Cerebellar cortex (tissue), 1 donor: ENCODE measurements at regions not wholly inside any gene's neighbourhood (a gene's known extent, or its start where the extent isn't known, plus 50 kb on each side); places are given as distances from the start of the nearest gene placed in this dataset.
"Not testable (repeated sequence)": the region's sequence is repeated elsewhere in the genome, so short reads cannot be mapped to it uniquely, and the experiment has no call there.

Source experiments
- DNase-seq: peaks from one replicate; pipeline ENCODE4 v3.0.0-alpha.2; 2015; ENCODE audit warnings: low spot score

- not testable (repeated sequence) for DNase-seq
These were observed 1688.3 kb upstream of the ADGRL3 start for GRCh38 chr4:59511809-59512208.

GRCh38 chr4:59517007-59517406 is 1683.1 kb upstream of the ADGRL3 start:
- no peak for DNase-seq

DNA sequence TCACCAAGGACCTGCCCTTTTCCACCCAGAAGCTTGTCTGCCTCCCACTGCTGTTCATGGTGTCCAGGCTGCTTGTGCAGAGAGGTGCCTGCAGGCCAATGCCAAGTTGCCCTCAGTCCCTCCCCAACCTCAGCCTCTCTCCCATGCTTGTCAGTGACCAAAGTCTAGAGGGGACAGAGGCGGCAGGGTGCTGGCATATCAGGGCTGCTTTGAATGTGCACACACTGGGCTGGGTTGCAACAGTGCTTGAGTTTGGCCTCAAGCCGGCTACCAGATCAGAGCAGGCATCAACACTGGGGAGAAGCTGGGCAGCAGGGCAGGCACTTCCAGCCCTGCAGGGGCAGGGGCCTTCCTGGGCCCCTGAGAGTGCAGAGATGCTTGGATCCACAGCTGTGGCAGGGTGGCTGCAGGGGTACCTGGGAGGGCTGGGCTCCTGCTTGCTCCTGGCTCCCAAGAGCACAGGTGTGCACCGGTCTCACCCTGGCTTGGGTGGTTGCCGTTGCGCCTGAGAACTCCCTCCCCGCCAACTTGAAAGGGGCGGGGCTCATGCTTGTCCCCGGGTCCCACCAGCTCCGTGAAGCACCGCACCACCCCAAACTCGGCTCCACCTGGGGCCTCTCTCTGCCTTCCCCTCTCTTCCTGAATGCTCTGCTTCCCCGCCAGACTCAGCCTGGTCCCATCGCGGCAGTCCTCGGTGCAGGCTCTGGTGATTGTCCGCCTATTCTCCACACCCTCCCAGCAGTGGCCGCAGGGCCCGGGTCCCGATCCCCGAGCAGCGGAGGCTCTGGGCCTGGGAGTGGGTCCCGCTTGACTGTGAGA is 1681.9 kb upstream of the ADGRL3 start:
- DNase-seq = no peak

DNA sequence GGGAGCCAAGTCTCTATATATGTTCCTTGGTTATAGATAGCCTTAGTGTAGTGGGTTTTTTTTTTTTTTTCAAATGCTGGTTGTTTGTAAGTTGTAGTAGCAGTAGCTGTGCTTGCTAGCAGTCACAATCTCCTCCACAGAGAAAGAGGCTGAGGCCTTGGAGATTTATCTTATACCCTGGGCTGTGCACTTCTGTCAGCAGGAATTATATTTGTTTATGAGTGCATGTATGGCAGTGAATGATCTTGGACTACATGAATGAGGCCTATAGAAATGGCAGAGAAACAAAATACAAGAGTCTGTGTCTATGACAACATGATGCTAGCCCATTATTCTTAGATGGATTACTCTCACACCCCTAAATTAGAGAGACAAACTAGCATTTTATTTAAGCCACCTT is 1674.2 kb upstream of the ADGRL3 start:
- DNase-seq = no peak

DNA sequence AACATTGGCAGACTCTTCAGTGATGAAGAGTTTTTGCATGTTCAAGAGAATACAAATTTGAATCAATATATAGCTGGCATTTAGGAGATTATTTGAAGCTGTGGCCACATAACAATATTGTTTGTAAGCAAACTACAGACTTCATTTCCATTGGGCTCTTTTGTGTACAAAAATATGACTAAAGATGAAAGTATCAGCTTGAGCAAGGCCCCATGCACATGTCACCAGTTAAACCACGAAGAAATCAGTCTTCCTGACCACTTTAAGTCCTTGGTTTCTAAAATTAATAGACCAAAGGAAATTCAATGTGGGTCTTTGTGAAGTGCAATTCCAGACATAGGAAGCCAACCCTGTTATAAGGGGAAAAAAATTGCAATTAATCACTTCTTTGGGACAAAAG is 1664.6 kb upstream of the ADGRL3 start:
- DNase-seq = no peak

GRCh38 chr4:59536428-59536827 is 1663.7 kb upstream of the ADGRL3 start:
- DNase-seq = no peak

GRCh38 chr4:59537246-59537886 is 1662.8 kb upstream of the ADGRL3 start:
- no peak for DNase-seq

- DNase-seq = no peak
These were observed 1660.7 kb upstream of the ADGRL3 start for GRCh38 chr4:59539401-59539800.

DNA sequence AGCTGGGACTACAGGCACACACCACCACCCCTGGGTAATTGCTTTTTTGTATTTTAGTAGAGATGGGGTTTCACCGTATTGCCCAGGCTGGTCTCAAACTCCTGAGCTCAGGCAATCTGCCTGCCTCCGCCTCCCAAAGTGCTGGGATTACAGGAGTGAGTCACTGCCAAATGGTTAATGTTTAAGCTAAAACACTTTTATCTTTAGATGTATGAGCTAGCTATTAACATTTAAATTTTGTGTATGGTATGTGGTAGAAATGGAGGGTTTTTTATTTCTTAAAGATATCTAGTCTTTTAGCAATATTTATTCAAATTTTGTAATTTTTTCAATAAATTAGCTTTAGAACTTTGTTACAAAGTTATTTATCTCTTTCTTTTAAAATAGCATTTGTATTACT is 1659.8 kb upstream of the ADGRL3 start:
- no peak for DNase-seq

DNA sequence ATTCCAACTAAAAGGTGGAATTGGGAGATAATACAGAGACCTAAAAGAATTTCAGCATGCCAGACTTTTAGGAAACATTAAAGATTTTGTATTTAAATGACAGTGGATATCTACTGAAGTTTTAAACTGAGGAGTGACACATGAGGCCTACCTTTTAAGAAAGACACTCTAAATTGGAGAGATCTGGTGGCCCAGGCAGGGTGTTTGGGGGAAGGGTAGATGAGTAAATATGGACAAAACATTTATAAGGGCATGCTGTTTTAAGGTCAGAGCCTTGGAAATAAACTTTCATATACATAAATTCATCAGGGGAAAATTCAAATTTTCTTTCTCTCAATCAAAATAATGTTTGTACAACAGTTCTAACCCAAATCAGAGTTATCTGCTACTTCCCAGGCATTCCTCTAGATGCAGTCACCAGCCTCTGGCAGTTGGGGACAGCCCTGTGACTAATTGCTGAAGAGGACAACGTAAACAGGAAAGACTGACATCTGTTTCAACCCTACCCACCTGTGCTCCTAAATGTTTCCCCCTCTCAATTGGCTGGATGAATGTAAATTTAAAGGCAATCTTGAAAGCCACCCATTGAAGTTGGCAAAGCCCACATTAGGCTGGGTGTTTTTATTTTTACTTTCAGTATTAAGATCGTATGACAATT is 1646.9 kb upstream of the ADGRL3 start:
- DNase-seq = no peak

- no peak for DNase-seq
These were observed 1646.4 kb upstream of the ADGRL3 start for GRCh38 chr4:59553721-59554091.

DNA sequence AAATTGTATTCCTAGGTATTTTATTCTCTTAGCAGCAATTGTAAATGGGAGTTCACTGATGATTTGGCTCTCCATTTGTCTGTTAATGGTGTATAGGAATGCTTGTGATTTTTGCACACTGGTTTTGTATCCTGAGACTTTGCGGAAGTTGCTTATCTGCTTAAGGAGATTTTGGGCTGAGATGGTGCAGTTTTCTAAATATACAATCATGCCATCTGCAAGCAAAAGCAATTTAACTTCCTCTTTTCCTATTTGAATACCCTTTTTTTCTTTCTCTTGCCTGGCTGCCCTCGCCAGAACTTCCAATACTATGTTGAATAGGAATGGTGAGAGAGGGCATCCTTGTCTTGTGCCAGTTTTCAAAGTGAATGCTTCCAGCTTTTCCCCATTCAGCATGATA is 1643.9 kb upstream of the ADGRL3 start:
- not testable (repeated sequence) for DNase-seq

GRCh38 chr4:59560141-59560648 is 1639.9 kb upstream of the ADGRL3 start:
- not testable (repeated sequence) for DNase-seq

DNA sequence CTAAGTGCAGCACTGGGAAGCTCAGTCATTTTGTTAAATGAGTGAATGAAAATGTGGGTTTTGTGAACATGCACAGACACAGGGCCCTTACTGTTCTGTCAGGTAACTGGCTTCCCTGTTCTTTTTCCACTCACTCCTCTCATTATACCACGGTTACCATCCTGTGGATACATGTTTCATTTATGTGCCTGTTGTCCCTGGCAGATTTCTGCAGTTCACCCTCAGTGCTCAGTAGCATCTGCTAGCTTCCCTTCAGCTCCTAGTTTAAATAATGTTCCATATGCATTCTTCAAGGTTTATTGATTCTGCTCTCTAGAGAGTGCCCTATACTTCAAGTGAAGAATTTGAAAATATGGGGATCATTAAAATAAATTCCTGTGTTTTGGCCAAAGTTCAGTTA is 1634.3 kb upstream of the ADGRL3 start:
- DNase-seq = no peak

- DNase-seq = no peak
These were observed 1629.2 kb upstream of the ADGRL3 start for GRCh38 chr4:59570860-59571476.

GRCh38 chr4:59571805-59572430 is 1628.2 kb upstream of the ADGRL3 start:
- DNase-seq = no peak

DNA sequence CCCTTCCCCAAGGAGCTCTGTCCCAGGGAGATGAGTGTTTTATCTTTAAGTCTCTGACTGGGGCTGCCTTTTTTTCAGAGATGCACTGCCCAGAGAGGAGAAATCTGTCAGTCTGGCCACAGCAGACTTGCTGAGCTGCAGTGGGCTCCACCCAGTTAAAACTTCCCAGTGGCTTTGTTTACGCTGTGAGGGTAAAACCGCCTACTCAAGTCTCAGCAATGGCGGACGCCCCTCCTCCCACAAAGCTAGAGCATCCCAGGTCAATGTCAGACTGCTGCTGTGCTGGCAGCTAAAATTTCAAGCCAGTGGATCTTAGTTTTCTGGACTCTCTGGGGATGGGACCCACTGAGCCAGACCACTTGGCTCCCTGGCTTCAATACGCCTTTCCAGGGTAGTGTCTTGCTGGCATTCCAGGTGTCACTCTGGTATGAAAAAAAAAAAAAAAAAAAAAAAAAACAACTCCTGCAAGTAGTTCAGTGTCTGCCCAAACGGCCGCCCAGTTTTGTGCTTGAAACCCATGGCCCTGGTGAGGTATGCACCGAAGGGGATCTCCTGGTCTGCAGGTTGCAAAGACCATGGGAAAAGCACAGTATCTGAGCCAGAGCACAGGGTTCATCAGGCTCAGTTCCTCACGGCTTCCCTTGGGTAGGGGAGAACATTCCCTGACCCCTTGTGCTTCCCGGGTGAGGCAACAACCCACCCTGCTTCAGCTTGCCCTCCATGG is 1616.1 kb upstream of the ADGRL3 start:
- DNase-seq = no peak

GRCh38 chr4:59597536-59598329 is 1602.4 kb upstream of the ADGRL3 start:
- no peak for DNase-seq

DNA sequence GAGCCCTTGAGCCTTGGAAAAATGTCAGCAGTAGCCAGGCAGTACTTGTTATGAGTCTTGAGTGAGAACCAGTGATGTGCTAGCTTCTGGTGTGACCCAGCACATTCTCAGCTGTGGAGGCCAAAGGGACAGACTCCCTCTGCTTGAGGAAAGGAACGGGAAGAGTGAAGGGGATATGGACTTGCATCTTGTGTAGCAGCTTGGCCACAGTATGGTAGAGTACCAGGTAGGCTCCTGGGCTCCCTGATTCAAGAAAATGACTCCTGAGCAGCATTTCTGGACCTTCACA is 1601.9 kb upstream of the ADGRL3 start:
- DNase-seq = no peak

- DNase-seq = no peak
These were observed 1591.7 kb upstream of the ADGRL3 start for GRCh38 chr4:59608466-59608865.

DNA sequence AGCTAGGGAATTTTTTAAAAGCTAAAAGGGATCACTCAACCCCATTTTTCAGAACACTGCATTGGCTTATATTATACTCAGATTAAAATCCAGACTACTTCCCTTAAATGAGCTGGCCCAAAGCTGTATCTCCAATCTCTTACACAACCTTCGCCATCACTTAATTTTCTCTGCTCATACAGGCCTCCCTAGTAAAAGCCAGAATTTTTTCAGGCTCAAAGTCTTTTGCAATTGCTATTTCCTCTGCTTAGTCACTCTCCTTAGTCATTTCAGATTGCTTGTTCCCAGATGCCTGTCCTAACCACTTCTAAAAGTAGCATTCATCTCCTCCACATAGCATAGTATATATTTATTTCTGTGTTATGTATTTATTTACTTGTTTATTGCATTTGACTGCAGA is 1587.9 kb upstream of the ADGRL3 start:
- no peak for DNase-seq
